Tibial nerve (tissue), 4 donors: ENCODE measurements at regions not wholly inside any gene's neighbourhood (a gene's known extent, or its start where the extent isn't known, plus 50 kb on each side); places are given as distances from the start of the nearest gene placed in this dataset.
"Not testable (repeated sequence)": the region's sequence is repeated elsewhere in the genome, so short reads cannot be mapped to it uniquely, and the experiment has no call there.

Experiments
- DNase-seq, 2 donors: peaks; one replicate each; pipeline ENCODE4 v3.0.0-alpha.2; 2019; ENCODE audit warnings: low spot score in 2 of 2
- H3K27ac ChIP-seq, 4 donors: fragments of 200-600 bp; sonication (generic) in 3 of 4; one replicate each; pipeline ENCODE4 v1.5.1; 2017 to 2019; ENCODE audit warnings: mild to moderate bottlenecking in 1 of 4
- H3K27me3 ChIP-seq, 2 donors: fragments of 200-600 bp; sonication (generic) in 1 of 2; one replicate each; pipeline versions ENCODE4 v1.5.1 to v1.6.0; 2017 to 2019
- H3K36me3 ChIP-seq, 3 donors: fragments of 200-600 bp; sonication (generic); one replicate each; pipeline ENCODE4 v1.5.1; 2018 to 2019
- H3K4me1 ChIP-seq, 4 donors: fragments of 200-600 bp; sonication (generic) in 3 of 4; one replicate each; pipeline ENCODE4 v1.5.1; 2017 to 2019
- H3K4me3 ChIP-seq, 4 donors: fragments of 200-600 bp; sonication (generic) in 3 of 4; one replicate each; pipeline ENCODE4 v1.5.1; 2017 to 2019; ENCODE audit warnings: mild to moderate bottlenecking in 1 of 4, moderate library complexity in 1 of 4
- H3K9me3 ChIP-seq, 4 donors: fragments of 200-600 bp; sonication (generic) in 3 of 4; one replicate each; pipeline ENCODE4 v1.5.1; 2017 to 2019
- CTCF ChIP-seq, 5 experiments: fragments of 200-600 bp in 3 of 5; fragments of 450-650 bp in 2 of 5; sonication (generic) in 3 of 5; IDR thresholded peaks; one replicate each; pipeline ENCODE4 v1.5.1; 2016 to 2019; ENCODE audit warnings: antibody characterized with exemption in 5 of 5, mild to moderate bottlenecking in 3 of 5, moderate library complexity in 2 of 5
- EP300 ChIP-seq, 2 donors: sonication (generic); formaldehyde crosslinking; IDR thresholded peaks; one replicate each; pipeline ENCODE4 v1.6.1; 2017; ENCODE audit warnings: antibody characterized with exemption in 2 of 2, mild to moderate bottlenecking in 1 of 2
- POLR2A ChIP-seq, 2 donors: fragments of 450-650 bp; IDR thresholded peaks; one replicate each; pipeline ENCODE4 v1.6.1; 2017; ENCODE audit warnings: antibody characterized with exemption in 2 of 2, mild to moderate bottlenecking in 2 of 2, moderate library complexity in 2 of 2
- WGBS, 2 donors: methylation state at CpG; one replicate each; pipeline ENCODE4 v1.1.5; 2018; 5-methylcytosine and 5-hydroxymethylcytosine counted together

- not testable (repeated sequence) for DNase-seq, H3K27me3 ChIP-seq, H3K36me3 ChIP-seq, H3K9me3 ChIP-seq, H3K27ac ChIP-seq, H3K4me1 ChIP-seq, H3K4me3 ChIP-seq
- WGBS, 2 donors: 65 to 77% methylated on average over 7 of the region's 7 CpGs
Observed at GRCh38 chr21:13889176-13889575, 279.6 kb downstream of the POTED start.

GRCh38 chr21:13883641-13884395 lies 274.2 kb downstream of the POTED start:
- not testable (repeated sequence) for H3K9me3 ChIP-seq, H3K36me3 ChIP-seq, DNase-seq, H3K4me1 ChIP-seq, H3K27me3 ChIP-seq, H3K4me3 ChIP-seq
- H3K27ac ChIP-seq: peak overlapping the region in 1 of 4 donors; percentile 46
- WGBS, 2 donors: 64 to 74% methylated on average over 2 of the region's 2 CpGs

- not testable (repeated sequence) for H3K4me1 ChIP-seq, H3K9me3 ChIP-seq, H3K36me3 ChIP-seq, H3K27me3 ChIP-seq, H3K4me3 ChIP-seq, DNase-seq, H3K27ac ChIP-seq
- 78 to 82% methylated on average over 4 of the region's 4 CpGs for WGBS, 2 donors
Observed at GRCh38 chr21:13877503-13877902, 267.9 kb downstream of the POTED start.

- not testable (repeated sequence) for H3K27me3 ChIP-seq, H3K4me3 ChIP-seq, H3K4me1 ChIP-seq, H3K36me3 ChIP-seq, DNase-seq, H3K27ac ChIP-seq, H3K9me3 ChIP-seq
Observed at GRCh38 chr21:13876999-13877398, 267.4 kb downstream of the POTED start.

- H3K27me3 ChIP-seq, H3K9me3 ChIP-seq, H3K27ac ChIP-seq, H3K4me3 ChIP-seq, H3K4me1 ChIP-seq, DNase-seq, H3K36me3 ChIP-seq: not testable (repeated sequence)
- WGBS, 2 donors: 51 to 57% methylated on average over 2 to 3 of the region's 3 CpGs
Observed at GRCh38 chr21:13874001-13874400, 264.4 kb downstream of the POTED start.

- 76 to 81% methylated on average over 6 to 7 of the region's 7 CpGs for WGBS, 2 donors
- no peaks in the 10 kb centered on the region for H3K36me3 ChIP-seq
- TF ChIP-seq EP300 (IDR thresholded peaks at IDR 0.05): no peak
- no peak for TF ChIP-seq POLR2A (IDR thresholded peaks at IDR 0.05)
- no peak for TF ChIP-seq CTCF (IDR thresholded peaks at IDR 0.05)
- H3K9me3 ChIP-seq: no peaks in the 10 kb centered on the region
- no peak overlapping the region for H3K27ac ChIP-seq
- DNase-seq: no peak
- H3K4me1 ChIP-seq: no peaks in the 10 kb centered on the region
- H3K4me3 ChIP-seq: no peak overlapping the region
- no peaks in the 10 kb centered on the region for H3K27me3 ChIP-seq
Observed at GRCh38 chr21:13854638-13855037, 245.1 kb downstream of the POTED start.

- H3K4me1 ChIP-seq, H3K9me3 ChIP-seq, H3K36me3 ChIP-seq, DNase-seq, H3K27me3 ChIP-seq, H3K4me3 ChIP-seq, H3K27ac ChIP-seq: not testable (repeated sequence)
- 76 to 90% methylated on average over 7 of the region's 7 CpGs for WGBS, 2 donors
Observed at GRCh38 chr21:13850808-13851207, 241.2 kb downstream of the POTED start.

GRCh38 chr21:13849489-13849888 lies 239.9 kb downstream of the POTED start:
- not testable (repeated sequence) for H3K9me3 ChIP-seq, H3K4me3 ChIP-seq, H3K27ac ChIP-seq, H3K36me3 ChIP-seq, H3K27me3 ChIP-seq, H3K4me1 ChIP-seq, DNase-seq
- WGBS, 2 donors: 48 to 71% methylated on average over 1 to 3 of the region's 3 CpGs

- not testable (repeated sequence) for H3K36me3 ChIP-seq, H3K9me3 ChIP-seq, DNase-seq, H3K4me1 ChIP-seq, H3K27me3 ChIP-seq, H3K27ac ChIP-seq, H3K4me3 ChIP-seq
- 71 to 80% methylated on average over 6 of the region's 6 CpGs for WGBS, 2 donors
Observed at GRCh38 chr21:13846718-13847117, 237.1 kb downstream of the POTED start.

GRCh38 chr21:13844574-13844973 lies 235.0 kb downstream of the POTED start:
- not testable (repeated sequence) for H3K4me1 ChIP-seq, H3K27me3 ChIP-seq, H3K4me3 ChIP-seq, H3K36me3 ChIP-seq, H3K9me3 ChIP-seq, DNase-seq, H3K27ac ChIP-seq
- 61 to 71% methylated on average over 6 of the region's 6 CpGs for WGBS, 2 donors

- H3K36me3 ChIP-seq, H3K9me3 ChIP-seq, H3K4me3 ChIP-seq, H3K27me3 ChIP-seq, DNase-seq, H3K27ac ChIP-seq, H3K4me1 ChIP-seq: not testable (repeated sequence)
- WGBS, 2 donors: 56 to 68% methylated on average over 5 of the region's 5 CpGs
Observed at GRCh38 chr21:13843081-13843480, 233.5 kb downstream of the POTED start.

GRCh38 chr21:13827666-13828065 lies 218.1 kb downstream of the POTED start:
- H3K27me3 ChIP-seq, H3K4me3 ChIP-seq, H3K4me1 ChIP-seq, H3K9me3 ChIP-seq, H3K27ac ChIP-seq, H3K36me3 ChIP-seq, DNase-seq: not testable (repeated sequence)
- WGBS, 2 donors: 90 to 94% methylated on average over 19 of the region's 19 CpGs
